Islet of Langerhans (tissue), 1 donor: ENCODE measurements at regions not wholly inside any gene's neighbourhood (a gene's known extent, or its start where the extent isn't known, plus 50 kb on each side); places are given as distances from the start of the nearest gene placed in this dataset.
"Not testable (repeated sequence)": the region's sequence is repeated elsewhere in the genome, so short reads cannot be mapped to it uniquely, and the experiment has no call there.

Source experiments
- FAIRE-seq: peaks from one replicate; lab custom pipeline; 2011; peaks lifted over from hg19 to GRCh38; lab: Jason Lieb, UNC

GRCh38 chr14:105879503-105879866, 353.1 kb downstream of the TMEM121 start:
- FAIRE-seq, result no peak

- no peak for FAIRE-seq
Measured at GRCh38 chr14:105879867-105880561, 353.6 kb downstream of the TMEM121 start.

DNA sequence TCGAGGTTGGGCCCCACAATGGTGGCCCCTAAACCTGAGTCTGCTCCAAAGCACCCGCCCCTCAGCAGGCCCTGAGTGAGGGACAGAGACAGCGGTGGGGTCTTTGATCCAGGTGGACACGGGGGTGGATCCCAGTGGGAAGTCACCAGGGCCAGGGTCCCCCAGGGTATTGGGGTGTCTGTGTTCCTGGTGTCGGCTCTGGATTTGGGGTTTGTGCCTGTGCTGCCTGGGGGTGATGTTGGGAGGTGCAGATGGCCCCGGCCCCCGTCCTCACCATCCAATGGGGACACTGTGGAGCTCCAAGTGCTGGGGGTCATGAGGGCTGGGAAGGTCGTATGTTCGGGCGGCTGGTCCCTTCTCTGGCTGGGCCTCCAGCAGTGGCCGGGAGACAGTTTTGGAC, 354.2 kb downstream of the TMEM121 start:
- no peak for FAIRE-seq

- no peak for FAIRE-seq
Measured at GRCh38 chr14:105881021-105881930, 354.9 kb downstream of the TMEM121 start.

DNA sequence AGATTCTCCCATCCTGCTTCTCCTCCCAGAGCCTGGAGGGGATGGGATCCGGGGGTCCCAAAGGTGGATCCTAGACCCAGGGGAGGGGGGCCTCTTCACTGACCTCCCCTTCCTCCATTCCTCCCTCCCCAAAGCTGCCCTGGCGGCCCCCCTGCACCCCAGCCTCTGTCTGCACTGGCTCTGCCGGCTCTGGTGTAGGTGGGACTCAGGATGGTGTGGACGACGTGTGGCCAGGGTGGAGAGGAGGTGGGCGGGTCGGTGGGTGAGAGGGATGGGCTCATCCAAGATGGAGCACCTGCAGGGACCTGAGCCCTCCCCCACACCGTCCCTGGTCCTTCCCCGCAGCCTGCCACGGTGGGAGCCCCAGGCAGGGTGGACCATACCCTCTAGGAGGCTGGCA, 355.6 kb downstream of the TMEM121 start:
- FAIRE-seq, result not testable (repeated sequence)

GRCh38 chr14:105882626-105883025, 356.2 kb downstream of the TMEM121 start:
- FAIRE-seq, result no peak

GRCh38 chr14:105883066-105884005, 357.0 kb downstream of the TMEM121 start:
- no peak for FAIRE-seq

GRCh38 chr14:105884192-105884807, 357.9 kb downstream of the TMEM121 start:
- FAIRE-seq, result not testable (repeated sequence)

DNA sequence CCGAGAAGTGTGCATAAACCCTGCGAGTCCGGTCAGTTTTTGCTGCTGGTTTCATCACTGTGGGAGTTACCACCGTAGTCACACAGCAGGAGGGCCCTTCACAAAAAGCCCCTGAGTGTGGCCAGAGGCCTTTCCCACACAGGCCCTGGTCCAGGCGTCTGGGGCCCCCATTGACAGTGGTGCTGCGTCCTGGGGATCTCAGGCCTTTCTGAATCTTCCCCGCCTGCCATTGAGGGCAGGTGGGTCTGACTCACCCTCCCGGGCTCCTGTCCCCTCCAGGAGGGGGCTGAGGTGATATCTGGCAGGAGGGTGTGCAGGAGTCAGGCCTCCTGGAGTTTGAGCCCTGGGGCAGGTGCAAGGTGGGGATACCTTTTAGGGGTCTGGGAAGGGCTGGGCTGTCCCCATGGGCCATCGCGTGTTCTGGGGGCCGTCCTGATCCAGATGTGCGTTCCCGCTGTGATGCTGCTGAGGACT, 358.5 kb downstream of the TMEM121 start:
- FAIRE-seq, result no peak

DNA sequence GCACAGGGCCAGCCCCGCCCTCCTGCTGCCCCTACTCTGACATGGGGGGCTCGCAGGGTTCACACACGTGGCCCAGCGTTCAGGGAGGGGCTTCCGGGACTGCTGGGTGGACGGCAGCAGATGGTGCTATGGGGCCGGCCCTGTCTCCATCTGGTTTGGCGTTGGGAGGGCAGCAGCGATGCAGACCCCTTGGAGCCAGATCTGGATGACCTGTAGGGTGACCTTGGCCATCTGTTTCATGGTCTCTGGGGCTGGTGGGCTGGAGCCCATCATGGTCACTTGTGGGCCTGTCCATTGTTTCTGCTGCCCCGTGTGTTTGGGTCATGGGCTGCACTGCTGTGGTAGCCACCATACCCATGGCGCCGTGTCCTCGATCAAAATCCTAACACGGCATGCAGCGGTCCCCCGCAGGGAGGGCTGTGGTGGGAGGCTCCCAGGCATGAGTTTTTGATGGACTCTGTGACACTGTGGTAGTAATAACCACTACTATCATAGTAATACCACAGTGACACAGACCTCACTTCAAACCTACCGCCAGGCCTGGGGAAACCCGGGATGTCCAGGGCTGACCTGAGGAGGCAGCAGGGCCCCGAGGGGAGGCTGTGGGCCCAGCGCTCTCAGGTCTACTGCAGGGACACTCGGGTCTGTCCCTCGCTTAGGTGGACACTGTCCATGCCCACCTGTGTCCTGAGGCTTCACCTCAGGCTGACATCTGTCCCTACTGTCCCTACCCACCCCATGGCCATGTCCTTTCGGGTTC, 359.4 kb downstream of the TMEM121 start:
- no peak for FAIRE-seq

- FAIRE-seq, result not testable (repeated sequence)
Measured at GRCh38 chr14:105886791-105887191, 360.4 kb downstream of the TMEM121 start.

GRCh38 chr14:105887692-105888091, 361.3 kb downstream of the TMEM121 start:
- FAIRE-seq, result no peak

GRCh38 chr14:105888151-105888550, 361.8 kb downstream of the TMEM121 start:
- FAIRE-seq, result no peak

DNA sequence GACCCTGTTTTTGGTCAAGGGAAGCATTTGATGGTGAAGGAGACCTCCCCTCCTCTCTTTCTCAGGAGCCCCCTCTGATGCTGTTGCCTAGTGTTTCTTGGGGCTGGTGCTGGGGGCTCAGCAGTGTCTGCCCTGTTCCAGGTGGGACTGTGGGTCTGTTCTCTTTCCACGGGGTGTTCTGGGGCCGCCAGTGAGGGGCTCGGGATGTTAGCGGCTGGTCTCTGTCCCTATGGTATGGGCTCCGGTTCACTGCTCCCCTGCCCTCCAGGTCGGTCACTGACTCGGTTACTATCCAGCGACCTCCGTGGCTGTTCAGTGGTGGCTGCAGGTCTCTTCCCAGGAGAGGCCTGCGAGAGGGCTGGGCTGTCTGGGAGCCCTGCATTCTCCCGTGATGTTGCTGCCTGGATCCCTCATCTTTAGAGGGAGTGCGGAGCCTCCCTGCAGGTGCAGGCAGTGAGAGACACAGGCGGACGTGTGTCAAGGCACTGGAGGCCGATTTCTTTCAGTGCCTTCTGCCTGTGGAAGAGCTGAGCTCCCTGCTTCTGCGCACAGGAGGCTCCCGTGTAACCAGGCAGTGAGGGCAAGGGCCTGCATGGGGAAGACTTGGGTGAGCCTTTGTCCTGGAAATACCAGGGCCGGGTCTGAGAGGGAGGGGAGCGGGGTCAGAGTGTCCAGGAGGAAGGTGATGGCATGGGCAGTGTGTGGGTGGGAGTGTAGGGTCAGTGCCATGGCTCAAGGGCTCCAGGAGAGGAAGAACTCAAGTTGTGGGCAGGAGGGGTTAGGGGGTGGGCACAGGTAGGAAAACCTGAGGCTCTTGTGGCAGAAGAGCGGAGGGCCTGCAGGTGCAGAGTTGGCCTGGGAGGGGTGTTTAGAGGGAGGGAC, 362.6 kb downstream of the TMEM121 start:
- FAIRE-seq, result no peak

GRCh38 chr14:105889666-105890473, 363.5 kb downstream of the TMEM121 start:
- no peak for FAIRE-seq

- FAIRE-seq, result no peak
Measured at GRCh38 chr14:105890474-105891220, 364.3 kb downstream of the TMEM121 start.

- no peak for FAIRE-seq
Measured at GRCh38 chr14:105891221-105891602, 364.8 kb downstream of the TMEM121 start.
